ENCODE measurements at regions not wholly inside any gene's neighbourhood (a gene's known extent, or its start where the extent isn't known, plus 50 kb on each side); places are given as distances from the start of the nearest gene placed in this dataset.

GRCh38 chr11:101401245-101401644, 182.6 kb downstream of the TRPC6 start:
- no peak for TF ChIP-seq POLR2A (IDR thresholded peaks at IDR 0.05)
- no peak for TF ChIP-seq CTCF (IDR thresholded peaks at IDR 0.05)
